ENCODE measurements at regions not wholly inside any gene's neighbourhood (a gene's known extent, or its start where the extent isn't known, plus 50 kb on each side); places are given as distances from the start of the nearest gene placed in this dataset.

GRCh38 chr1:18009478-18009961 lies 98.1 kb upstream of the IGSF21 start:
- Histone ChIP-seq H3K27ac (no peak overlapping the region), H3K4me3 (no peak overlapping the region), H3K27me3 (no peaks in the 10 kb centered on the region), H3K36me3 (no peaks in the 10 kb centered on the region), H3K9me3 (no peaks in the 10 kb centered on the region), H3K4me1 (no peaks in the 10 kb centered on the region)
- TF ChIP-seq CTCF (IDR thresholded peaks at IDR 0.05) = no peak
- ATAC-seq (no peak), DNase-seq (peak; percentile 37)
- intact Hi-C loops (cut with DNase I) = no loop called here

- Histone ChIP-seq H3K9me3 (no peaks in the 10 kb centered on the region), H3K36me3 (no peaks in the 10 kb centered on the region), H3K27me3 (peaks cover 2% of the 10 kb centered on the region), H3K4me1 (no peaks in the 10 kb centered on the region), H3K4me3 (no peak overlapping the region), H3K27ac (no peak overlapping the region)
- no peak for ATAC-seq
- peak; percentile 22 for DNase-seq
- no peak for TF ChIP-seq CTCF (IDR thresholded peaks at IDR 0.05)
- intact Hi-C loops (cut with DNase I) = no loop called here
Observed at GRCh38 chr1:18010408-18010807, 97.2 kb upstream of the IGSF21 start.

GRCh38 chr1:18010945-18011344 lies 96.7 kb upstream of the IGSF21 start:
- no peak for TF ChIP-seq CTCF (IDR thresholded peaks at IDR 0.05)
- DNase-seq (peak; percentile 3), ATAC-seq (no peak)
- Histone ChIP-seq H3K27ac (no peak overlapping the region), H3K4me3 (no peak overlapping the region), H3K9me3 (no peaks in the 10 kb centered on the region), H3K27me3 (peaks cover 6% of the 10 kb centered on the region), H3K4me1 (no peaks in the 10 kb centered on the region), H3K36me3 (no peaks in the 10 kb centered on the region)
- intact Hi-C loops (cut with DNase I) = no loop called here

DNA sequence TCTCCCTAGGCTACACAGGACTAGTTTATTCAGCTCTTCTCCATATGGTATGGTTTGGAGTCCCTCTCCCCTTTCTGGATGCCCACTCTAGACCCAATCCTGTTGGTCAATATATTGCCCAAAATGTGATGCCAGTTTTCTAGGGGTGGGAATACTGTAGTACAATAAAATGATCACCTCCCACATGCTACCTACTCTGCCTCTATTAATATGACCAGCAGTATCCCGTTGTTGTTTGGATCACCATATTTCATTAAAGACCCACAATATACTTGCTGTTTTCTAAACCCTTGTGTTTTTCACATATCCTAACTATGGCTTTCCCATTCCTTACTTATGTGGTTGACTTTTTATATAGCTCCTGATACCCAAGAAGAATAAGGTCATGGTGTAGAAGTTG lies 95.9 kb upstream of the IGSF21 start:
- Histone ChIP-seq H3K4me3 (no peak overlapping the region), H3K9me3 (no peaks in the 10 kb centered on the region), H3K27me3 (peaks cover 6% of the 10 kb centered on the region), H3K36me3 (no peaks in the 10 kb centered on the region), H3K4me1 (no peaks in the 10 kb centered on the region), H3K27ac (no peak overlapping the region)
- no peak for TF ChIP-seq CTCF (IDR thresholded peaks at IDR 0.05)
- DNase-seq (no peak), ATAC-seq (no peak)
- intact Hi-C loops (cut with DNase I) = no loop called here

GRCh38 chr1:18012686-18013085 lies 94.9 kb upstream of the IGSF21 start:
- intact Hi-C loops (cut with DNase I) = no loop called here
- H3K27ac ChIP-seq = no peak overlapping the region
- H3K27me3 ChIP-seq = peaks cover 6% of the 10 kb centered on the region
- DNase-seq = peak; percentile 42
- ATAC-seq = no peak
- H3K4me1 ChIP-seq = no peaks in the 10 kb centered on the region
- no peaks in the 10 kb centered on the region for H3K36me3 ChIP-seq
- TF ChIP-seq CTCF (IDR thresholded peaks at IDR 0.05) = no peak
- H3K4me3 ChIP-seq = no peak overlapping the region
- H3K9me3 ChIP-seq = no peaks in the 10 kb centered on the region

DNA sequence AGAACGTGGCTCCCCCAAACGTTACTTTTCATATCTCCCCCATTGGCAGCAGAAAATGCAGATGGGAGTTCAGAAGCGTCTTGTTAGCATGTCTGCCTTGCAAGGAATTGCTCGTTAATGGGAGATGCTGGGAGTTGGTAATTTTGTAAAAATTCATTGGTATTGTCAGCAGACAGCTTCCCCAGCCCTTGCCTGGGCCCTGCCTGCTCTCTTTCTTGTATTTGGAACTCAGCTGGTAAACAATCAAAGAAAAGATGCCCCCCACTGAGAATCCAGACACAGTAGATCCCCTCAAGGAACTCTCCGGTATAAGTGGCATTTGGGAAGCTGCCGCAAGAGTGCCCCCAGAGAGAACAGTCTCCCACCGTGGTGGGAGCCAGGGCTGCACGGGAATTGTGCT lies 94.4 kb upstream of the IGSF21 start:
- no peaks in the 10 kb centered on the region for H3K9me3 ChIP-seq
- no peaks in the 10 kb centered on the region for H3K4me1 ChIP-seq
- H3K27me3 ChIP-seq = peaks cover 10% of the 10 kb centered on the region
- intact Hi-C loops (cut with DNase I) = no loop called here
- no peak for TF ChIP-seq CTCF (IDR thresholded peaks at IDR 0.05)
- no peak overlapping the region for H3K27ac ChIP-seq
- no peak overlapping the region for H3K4me3 ChIP-seq
- ATAC-seq = no peak
- DNase-seq = peak; percentile 20
- H3K36me3 ChIP-seq = no peaks in the 10 kb centered on the region
